Heart right ventricle (tissue), 16 donors: ENCODE measurements at regions not wholly inside any gene's neighbourhood (a gene's known extent, or its start where the extent isn't known, plus 50 kb on each side); places are given as distances from the start of the nearest gene placed in this dataset.

Source experiments
- ATAC-seq, 8 donors: fragments of 200-7000 bp; cut with Tn5 transposase; one replicate each; pipeline ENCODE4 v1.9.1; 2020; ENCODE audit warnings: mild to moderate bottlenecking in 8 of 8, moderate library complexity in 8 of 8, moderate number of reproducible peaks in 1 of 8
- DNase-seq, 2 donors: peaks; one replicate each; pipeline ENCODE4 v3.0.0-alpha.2; 2020
- H3K27ac ChIP-seq, 10 donors: fragments of 200-600 bp; sonication (generic) in 2 of 10; one replicate each; pipeline versions ENCODE4 v1.5.0 to v1.8.0; 2020 to 2022; ENCODE audit warnings: mild to moderate bottlenecking in 3 of 10
- H3K27me3 ChIP-seq, 7 donors: fragments of 200-600 bp; one replicate each; pipeline ENCODE4 v1.8.0; 2021 to 2022; ENCODE audit warnings: mild to moderate bottlenecking in 2 of 7
- H3K36me3 ChIP-seq, 9 donors: fragments of 200-600 bp; sonication (generic) in 1 of 9; one replicate each; pipeline versions ENCODE4 v1.5.0 to v1.8.0; 2020 to 2022; ENCODE audit warnings: mild to moderate bottlenecking in 2 of 9
- H3K4me1 ChIP-seq, 9 donors: fragments of 200-600 bp; sonication (generic) in 1 of 9; one replicate each; pipeline versions ENCODE4 v1.5.0 to v1.8.0; 2020 to 2022; ENCODE audit warnings: mild to moderate bottlenecking in 4 of 9
- H3K4me3 ChIP-seq, 10 donors: fragments of 200-600 bp; sonication (generic) in 2 of 10; one replicate each; pipeline versions ENCODE4 v1.5.0 to v1.8.0; 2020 to 2022; ENCODE audit warnings: mild to moderate bottlenecking in 7 of 10, moderate library complexity in 2 of 10
- H3K9me3 ChIP-seq, 11 donors: fragments of 200-600 bp in 10 of 11; sonication (generic) in 2 of 11; one replicate each; pipeline versions ENCODE4 v1.5.0 to v1.8.0; 2013 to 2022; ENCODE audit warnings: mild to moderate bottlenecking in 2 of 11, control low read depth in 1 of 11, moderate library complexity in 1 of 11
- CTCF ChIP-seq, 9 donors: fragments of 200-600 bp; sonication (generic) in 2 of 9; IDR thresholded peaks; one replicate each; pipeline versions ENCODE4 v1.5.0 to v1.8.0; 2021 to 2022; ENCODE audit warnings: antibody characterized with exemption in 9 of 9, mild to moderate bottlenecking in 5 of 9, moderate library complexity in 1 of 9
- WGBS, 2 donors: extraction: QIAGEN DNeasy Blood & Tissue Kit; methylation state at CpG; one replicate each; pipeline ENCODE4 v1.1.7; 2013; ENCODE audit warnings: inconsistent platforms in 1 of 2; 5-methylcytosine and 5-hydroxymethylcytosine counted together
- intact Hi-C, 10 donors: fragments of 100-400 bp; cut with DNase I; formaldehyde crosslinking; loops; one replicate each; pipeline versions ENCODE4 v1.11.1 to v1.14.2; 2022
- donor health status: Arrhythmogenic right ventricular cardiomyopathy.
- donor health status: ischemic (EF 13 %, LVEDD 7.1; RV severe dilation, severe dysfunction).
- donor health status: healthy with polysubstance abuse.
- donor health status: DM: no; HTN: yes; CAD: no.
- donor health status: DM: no; HTN: no; CAD: no.
- donor health status: ischemic (EF 25% LVEDD 6.9; RV normal size, moderate dysfunction).
- donor health status: ischemic (EF 25% LVEDD 5.7; RV mildly dilated, moderate dysfunction).
- donor health status: healthy.
- donor health status: DM: yes; HTN: yes; CAD: no.
- donor health status: Ischemic cardiomyopathy.
- donor health status: ischemic (EF 35%, LVEDD 5.7; RV mildly dilated, moderate dysfunction).
- donor health status: nonischemic (EF 11% LVEDD 7.7; RV severe dilation, severe dysfunction).
- donor health status: DM: yes; HTN: yes; CAD: no.
- donor health status: PGD.
- donor health status: ischemic (EF 29% LVEDD 5.4; RV normal size, mild dysfunction).
- donor health status: nonischemic (EF 23%, LVEDD 6.1; RV moderate dilation, normal function).

GRCh38 chr2:56685205-56685604, 501.4 kb downstream of the CCDC85A start:
- Histone ChIP-seq H3K27me3 (no peaks in the 10 kb centered on the region), H3K27ac (no peak overlapping the region), H3K36me3 (no peaks in the 10 kb centered on the region), H3K9me3 (no peaks in the 10 kb centered on the region), H3K4me1 (peaks cover 0 to 7% (median 0%) of the 10 kb centered on the region in 9 donors), H3K4me3 (no peak overlapping the region)
- DNase-seq: no peak
- no peak for ATAC-seq
- TF ChIP-seq CTCF (IDR thresholded peaks at IDR 0.05): no peak
- 82 to 95% methylated on average over 4 of the region's 4 CpGs for WGBS, 2 donors
- intact Hi-C loops: no loop called here

- peaks cover 0 to 3% (median 0%) of the 10 kb centered on the region in 9 donors for H3K4me1 ChIP-seq
- no peak for TF ChIP-seq CTCF (IDR thresholded peaks at IDR 0.05)
- DNase-seq (no peak), ATAC-seq (no peak)
- 72 to 81% methylated on average over 1 of the region's 1 CpG for WGBS, 2 donors
- no peaks in the 10 kb centered on the region for H3K9me3 ChIP-seq
- intact Hi-C loops: no loop called here
- H3K36me3 ChIP-seq: no peaks in the 10 kb centered on the region
- no peak overlapping the region for H3K4me3 ChIP-seq
- H3K27ac ChIP-seq: no peak overlapping the region
- no peaks in the 10 kb centered on the region for H3K27me3 ChIP-seq
Observed at GRCh38 chr2:56687169-56687568, 503.4 kb downstream of the CCDC85A start.

- TF ChIP-seq CTCF (IDR thresholded peaks at IDR 0.05): no peak
- 72 to 80% methylated on average over 1 of the region's 1 CpG for WGBS, 2 donors
- no peak overlapping the region for H3K4me3 ChIP-seq
- H3K27ac ChIP-seq: no peak overlapping the region
- intact Hi-C loops: no loop called here
- no peak for ATAC-seq
- H3K9me3 ChIP-seq: no peaks in the 10 kb centered on the region
- no peaks in the 10 kb centered on the region for H3K4me1 ChIP-seq
- no peak for DNase-seq
- no peaks in the 10 kb centered on the region for H3K36me3 ChIP-seq
- no peaks in the 10 kb centered on the region for H3K27me3 ChIP-seq
Observed at GRCh38 chr2:56688661-56689060, 504.9 kb downstream of the CCDC85A start.

GRCh38 chr2:56693501-56693900, 509.7 kb downstream of the CCDC85A start:
- Histone ChIP-seq H3K4me3 (no peak overlapping the region), H3K27me3 (no peaks in the 10 kb centered on the region), H3K27ac (no peak overlapping the region), H3K4me1 (no peaks in the 10 kb centered on the region), H3K36me3 (no peaks in the 10 kb centered on the region), H3K9me3 (peaks cover 0 to 16% (median 5%) of the 10 kb centered on the region in 11 donors)
- ATAC-seq: no peak
- no peak for TF ChIP-seq CTCF (IDR thresholded peaks at IDR 0.05)
- no peak for DNase-seq
- 70 to 79% methylated on average over 2 of the region's 2 CpGs for WGBS, 2 donors
- intact Hi-C loops: no loop called here

- ATAC-seq: no peak
- H3K9me3 ChIP-seq: peaks cover 0 to 23% (median 12%) of the 10 kb centered on the region in 11 donors
- no peak for TF ChIP-seq CTCF (IDR thresholded peaks at IDR 0.05)
- H3K4me1 ChIP-seq: no peaks in the 10 kb centered on the region
- 87 to 94% methylated on average over 2 of the region's 2 CpGs for WGBS, 2 donors
- no peak for DNase-seq
- no peak overlapping the region for H3K4me3 ChIP-seq
- H3K36me3 ChIP-seq: no peaks in the 10 kb centered on the region
- no peak overlapping the region for H3K27ac ChIP-seq
- intact Hi-C loops: no loop called here
- H3K27me3 ChIP-seq: no peaks in the 10 kb centered on the region
Observed at GRCh38 chr2:56703001-56703400, 519.2 kb downstream of the CCDC85A start.
